Astrocyte (in vitro differentiated cells and primary cell): ENCODE measurements at regions not wholly inside any gene's neighbourhood (a gene's known extent, or its start where the extent isn't known, plus 50 kb on each side); places are given as distances from the start of the nearest gene placed in this dataset.
A peak's percentile ranks its signal among the peaks of the same experiment; 100 is the strongest.

Experiments
- DNase-seq: peaks from one replicate; pipeline ENCODE4 v3.0.0-alpha.2; 2010; ENCODE audit warnings: low read depth
- FAIRE-seq: peaks from 2 replicates; lab custom pipeline; 2011; peaks lifted over from hg19 to GRCh38; lab: Jason Lieb, UNC
- H2AFZ ChIP-seq: 2 replicates; pipeline ENCODE4 v1.6.0; 2012; ENCODE audit warnings: low read depth, low read length, inconsistent platforms
- H3K27ac ChIP-seq: 2 replicates; pipeline ENCODE4 v1.5.1; 2011; ENCODE audit warnings: low read depth, low read length, inconsistent platforms
- H3K27me3 ChIP-seq: 2 replicates; pipeline ENCODE4 v1.6.0; 2011; ENCODE audit warnings: low read length, inconsistent platforms; ENCODE audit not compliant: insufficient read depth
- H3K36me3 ChIP-seq: 2 replicates; pipeline ENCODE4 v1.5.1; 2011; ENCODE audit warnings: low read length, inconsistent platforms; ENCODE audit not compliant: insufficient read depth
- H3K4me1 ChIP-seq: 2 replicates; pipeline ENCODE4 v1.5.1; 2011; ENCODE audit warnings: low read length, inconsistent platforms; ENCODE audit not compliant: insufficient read depth
- H3K4me2 ChIP-seq: 2 replicates; pipeline ENCODE4 v1.6.0; 2012; ENCODE audit warnings: low read length, inconsistent platforms
- H3K4me3 ChIP-seq: 2 replicates; pipeline ENCODE4 v1.5.1; 2011; ENCODE audit warnings: low read depth, mild to moderate bottlenecking, low read length, inconsistent platforms; ENCODE audit not compliant: insufficient read depth
- H3K79me2 ChIP-seq: 2 replicates; pipeline ENCODE4 v1.6.0; 2012; ENCODE audit warnings: mild to moderate bottlenecking, low read length, inconsistent platforms; ENCODE audit not compliant: insufficient read depth
- H3K9ac ChIP-seq: 2 replicates; pipeline ENCODE4 v1.6.0; 2012; ENCODE audit warnings: mild to moderate bottlenecking, low read length, inconsistent platforms
- H3K9me3 ChIP-seq: 2 replicates; pipeline ENCODE4 v1.5.1; 2012; ENCODE audit warnings: low read depth, mild to moderate bottlenecking, low read length, inconsistent platforms; ENCODE audit not compliant: insufficient read depth
- H4K20me1 ChIP-seq: 2 replicates; pipeline ENCODE4 v1.6.0; 2012; ENCODE audit warnings: low read length, inconsistent platforms; ENCODE audit not compliant: insufficient read depth
- H3K27ac Mint-ChIP-seq: one replicate; pipeline ENCODE4 v1.8.0; 2021; ENCODE audit warnings: mild to moderate bottlenecking, mixed read lengths; ENCODE audit not compliant: unreplicated experiment
- H3K27me3 Mint-ChIP-seq: one replicate; pipeline ENCODE4 v1.8.0; 2021; ENCODE audit warnings: low read depth, mixed read lengths; ENCODE audit not compliant: unreplicated experiment
- H3K36me3 Mint-ChIP-seq: one replicate; pipeline ENCODE4 v1.8.0; 2021; ENCODE audit warnings: low read depth, mixed read lengths; ENCODE audit not compliant: unreplicated experiment
- H3K4me1 Mint-ChIP-seq: one replicate; pipeline ENCODE4 v1.8.0; 2021; ENCODE audit warnings: low read depth, mixed read lengths; ENCODE audit not compliant: unreplicated experiment
- H3K4me3 Mint-ChIP-seq: one replicate; pipeline ENCODE4 v1.8.0; 2021; ENCODE audit warnings: mild to moderate bottlenecking, moderate library complexity, mixed read lengths; ENCODE audit not compliant: unreplicated experiment
- H3K9me3 Mint-ChIP-seq: one replicate; pipeline ENCODE4 v1.8.0; 2021; ENCODE audit warnings: mild to moderate bottlenecking, mixed read lengths; ENCODE audit not compliant: unreplicated experiment
- EZH2 ChIP-seq: IDR thresholded peaks from 2 replicates; pipeline ENCODE4 v1.6.1; 2012; ENCODE audit warnings: mild to moderate bottlenecking, low read length, inconsistent platforms; ENCODE audit not compliant: insufficient read depth
- TF ChIP-seq, protein P1 (sequence below): IDR thresholded peaks from 2 replicates; pipeline ENCODE4 v1.5.1; 2011; ENCODE audit warnings: low read depth, mild to moderate bottlenecking, inconsistent platforms, low read length, moderate library complexity; ENCODE audit not compliant: insufficient read depth

- FAIRE-seq (no peak), DNase-seq (no peak)
- no peak overlapping the region for H3K9ac ChIP-seq
- no peaks in the 10 kb centered on the region for H3K27me3 ChIP-seq
- no peaks in the 10 kb centered on the region for H3K36me3 ChIP-seq
- H3K27ac ChIP-seq: no peak overlapping the region
- peaks cover 34% of the 10 kb centered on the region for H3K4me1 Mint-ChIP-seq
- H3K4me3 Mint-ChIP-seq: no peak overlapping the region
- TF ChIP-seq, protein P1, sequence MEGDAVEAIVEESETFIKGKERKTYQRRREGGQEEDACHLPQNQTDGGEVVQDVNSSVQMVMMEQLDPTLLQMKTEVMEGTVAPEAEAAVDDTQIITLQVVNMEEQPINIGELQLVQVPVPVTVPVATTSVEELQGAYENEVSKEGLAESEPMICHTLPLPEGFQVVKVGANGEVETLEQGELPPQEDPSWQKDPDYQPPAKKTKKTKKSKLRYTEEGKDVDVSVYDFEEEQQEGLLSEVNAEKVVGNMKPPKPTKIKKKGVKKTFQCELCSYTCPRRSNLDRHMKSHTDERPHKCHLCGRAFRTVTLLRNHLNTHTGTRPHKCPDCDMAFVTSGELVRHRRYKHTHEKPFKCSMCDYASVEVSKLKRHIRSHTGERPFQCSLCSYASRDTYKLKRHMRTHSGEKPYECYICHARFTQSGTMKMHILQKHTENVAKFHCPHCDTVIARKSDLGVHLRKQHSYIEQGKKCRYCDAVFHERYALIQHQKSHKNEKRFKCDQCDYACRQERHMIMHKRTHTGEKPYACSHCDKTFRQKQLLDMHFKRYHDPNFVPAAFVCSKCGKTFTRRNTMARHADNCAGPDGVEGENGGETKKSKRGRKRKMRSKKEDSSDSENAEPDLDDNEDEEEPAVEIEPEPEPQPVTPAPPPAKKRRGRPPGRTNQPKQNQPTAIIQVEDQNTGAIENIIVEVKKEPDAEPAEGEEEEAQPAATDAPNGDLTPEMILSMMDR: no peak
- no peak for TF ChIP-seq EZH2
- peaks cover 15% of the 10 kb centered on the region for H3K4me1 ChIP-seq
- H3K4me2 ChIP-seq: no peak overlapping the region
- H3K9me3 ChIP-seq: no peaks in the 10 kb centered on the region
- no peaks in the 10 kb centered on the region for H3K79me2 ChIP-seq
- no peak overlapping the region for H3K4me3 ChIP-seq
- H3K27ac Mint-ChIP-seq: peak overlapping the region; percentile 62
- no peak overlapping the region for H2AFZ ChIP-seq
- H3K27me3 Mint-ChIP-seq: no peaks in the 10 kb centered on the region
- no peaks in the 10 kb centered on the region for H4K20me1 ChIP-seq
- peaks cover 2% of the 10 kb centered on the region for H3K9me3 Mint-ChIP-seq
- no peaks in the 10 kb centered on the region for H3K36me3 Mint-ChIP-seq
Observed at GRCh38 chr3:106343811-106344210, 475.0 kb upstream of the CBLB start.

DNA sequence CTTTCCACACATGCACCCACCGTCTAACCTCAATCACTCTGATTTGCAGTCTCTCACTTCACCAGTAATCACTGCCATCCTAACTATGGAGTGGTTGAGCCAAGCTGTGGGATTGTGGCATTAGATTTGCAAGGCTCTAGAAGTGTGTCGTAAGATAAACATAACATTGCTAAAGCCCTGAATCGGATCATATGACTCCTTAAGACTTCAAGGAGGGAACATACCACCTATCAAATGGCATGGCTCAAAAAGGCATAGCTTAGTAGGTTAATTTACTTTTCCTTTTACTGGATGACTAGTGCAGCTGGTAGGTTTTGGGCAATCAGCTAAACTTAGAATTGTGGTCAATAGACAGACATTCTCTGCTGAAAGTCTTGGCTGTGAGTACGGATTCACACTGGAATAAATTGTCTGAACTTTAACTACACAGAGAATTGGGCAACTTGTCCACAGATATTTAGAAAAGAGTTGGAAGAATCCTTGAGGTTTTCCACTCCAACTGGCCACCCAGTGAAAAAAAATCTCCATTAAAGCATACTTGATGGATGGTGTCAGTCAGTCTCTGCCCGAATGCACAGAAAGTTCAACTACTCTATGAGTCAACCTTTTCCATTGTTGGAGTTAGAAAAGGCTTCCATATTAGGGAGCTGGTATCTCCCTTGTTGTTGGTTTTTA, 476.7 kb upstream of the CBLB start:
- no peaks in the 10 kb centered on the region for H3K9me3 ChIP-seq
- Mint-ChIP-seq H3K27me3 (no peaks in the 10 kb centered on the region), H3K4me1 (peaks cover 33% of the 10 kb centered on the region), H3K4me3 (no peak overlapping the region), H3K9me3 (no peaks in the 10 kb centered on the region), H3K36me3 (no peaks in the 10 kb centered on the region), H3K27ac (peak overlapping the region; percentile 94)
- no peaks in the 10 kb centered on the region for H3K79me2 ChIP-seq
- peak overlapping the region; percentile 26 for H3K9ac ChIP-seq
- no peaks in the 10 kb centered on the region for H3K27me3 ChIP-seq
- H4K20me1 ChIP-seq: no peaks in the 10 kb centered on the region
- peak overlapping the region; percentile 49 for H3K4me2 ChIP-seq
- H3K27ac ChIP-seq: peak overlapping the region; percentile 69
- H3K4me3 ChIP-seq: no peak overlapping the region
- DNase-seq: peak; percentile 100
- no peaks in the 10 kb centered on the region for H3K36me3 ChIP-seq
- TF ChIP-seq, protein P1: no peak
- no peak for TF ChIP-seq EZH2
- peaks cover 20% of the 10 kb centered on the region for H3K4me1 ChIP-seq
- H2AFZ ChIP-seq: no peak overlapping the region
- FAIRE-seq: peak; percentile 97

GRCh38 chr3:106347350-106347749, 478.5 kb upstream of the CBLB start:
- Mint-ChIP-seq H3K4me3 (no peak overlapping the region), H3K9me3 (no peaks in the 10 kb centered on the region), H3K27ac (no peak overlapping the region), H3K27me3 (no peaks in the 10 kb centered on the region), H3K36me3 (no peaks in the 10 kb centered on the region), H3K4me1 (peaks cover 31% of the 10 kb centered on the region)
- no peak overlapping the region for H3K4me3 ChIP-seq
- no peaks in the 10 kb centered on the region for H3K79me2 ChIP-seq
- H3K4me1 ChIP-seq: peaks cover 16% of the 10 kb centered on the region
- TF ChIP-seq EZH2: no peak
- TF ChIP-seq, protein P1: no peak
- H3K4me2 ChIP-seq: no peak overlapping the region
- H3K9me3 ChIP-seq: no peaks in the 10 kb centered on the region
- H4K20me1 ChIP-seq: no peaks in the 10 kb centered on the region
- FAIRE-seq (no peak), DNase-seq (no peak)
- H3K9ac ChIP-seq: no peak overlapping the region
- no peaks in the 10 kb centered on the region for H3K27me3 ChIP-seq
- no peak overlapping the region for H3K27ac ChIP-seq
- no peak overlapping the region for H2AFZ ChIP-seq
- no peaks in the 10 kb centered on the region for H3K36me3 ChIP-seq
